C4-2B (cell line): ENCODE measurements at regions not wholly inside any gene's neighbourhood (a gene's known extent, or its start where the extent isn't known, plus 50 kb on each side); places are given as distances from the start of the nearest gene placed in this dataset.

Experiments
- H3K27ac ChIP-seq: fragments of 450-650 bp; 2 replicates; pipeline ENCODE4 v1.5.1; 2017
- CTCF ChIP-seq: fragments of 450-650 bp; conservative IDR thresholded peaks from 2 replicates; pipeline ENCODE4 v1.5.1; 2017; ENCODE audit warnings: mild to moderate bottlenecking
- ZFX ChIP-seq: fragments of 450-650 bp; IDR thresholded peaks from 2 replicates; pipeline ENCODE4 v1.6.1; 2017

- no peak for TF ChIP-seq CTCF
- no peak for TF ChIP-seq ZFX
- H3K27ac ChIP-seq: no peak overlapping the region
Measured at GRCh38 chr21:35779167-35779566, 281.2 kb downstream of the SETD4 start.

- TF ChIP-seq ZFX: no peak
- TF ChIP-seq CTCF: no peak
- no peak overlapping the region for H3K27ac ChIP-seq
Measured at GRCh38 chr21:35777081-35777480, 283.2 kb downstream of the SETD4 start.

GRCh38 chr21:35775778-35776544 is 284.4 kb downstream of the SETD4 start:
- TF ChIP-seq CTCF: no peak
- no peak for TF ChIP-seq ZFX
- H3K27ac ChIP-seq: no peak overlapping the region

GRCh38 chr21:35770101-35770945 is 290.0 kb downstream of the SETD4 start:
- TF ChIP-seq ZFX (no peak), CTCF (no peak)
- H3K27ac ChIP-seq: no peak overlapping the region

- no peak overlapping the region for H3K27ac ChIP-seq
- no peak for TF ChIP-seq CTCF
- TF ChIP-seq ZFX: no peak
Measured at GRCh38 chr21:35768187-35768586, 292.1 kb downstream of the SETD4 start.

GRCh38 chr21:35764586-35764985 is 295.7 kb downstream of the SETD4 start:
- TF ChIP-seq ZFX: no peak
- TF ChIP-seq CTCF: no peak
- H3K27ac ChIP-seq: no peak overlapping the region

- no peak for TF ChIP-seq CTCF
- no peak for TF ChIP-seq ZFX
- no peak overlapping the region for H3K27ac ChIP-seq
Measured at GRCh38 chr21:35764077-35764476, 296.2 kb downstream of the SETD4 start.
